ENCODE measurements at regions not wholly inside any gene's neighbourhood (a gene's known extent, or its start where the extent isn't known, plus 50 kb on each side); places are given as distances from the start of the nearest gene placed in this dataset.

DNA sequence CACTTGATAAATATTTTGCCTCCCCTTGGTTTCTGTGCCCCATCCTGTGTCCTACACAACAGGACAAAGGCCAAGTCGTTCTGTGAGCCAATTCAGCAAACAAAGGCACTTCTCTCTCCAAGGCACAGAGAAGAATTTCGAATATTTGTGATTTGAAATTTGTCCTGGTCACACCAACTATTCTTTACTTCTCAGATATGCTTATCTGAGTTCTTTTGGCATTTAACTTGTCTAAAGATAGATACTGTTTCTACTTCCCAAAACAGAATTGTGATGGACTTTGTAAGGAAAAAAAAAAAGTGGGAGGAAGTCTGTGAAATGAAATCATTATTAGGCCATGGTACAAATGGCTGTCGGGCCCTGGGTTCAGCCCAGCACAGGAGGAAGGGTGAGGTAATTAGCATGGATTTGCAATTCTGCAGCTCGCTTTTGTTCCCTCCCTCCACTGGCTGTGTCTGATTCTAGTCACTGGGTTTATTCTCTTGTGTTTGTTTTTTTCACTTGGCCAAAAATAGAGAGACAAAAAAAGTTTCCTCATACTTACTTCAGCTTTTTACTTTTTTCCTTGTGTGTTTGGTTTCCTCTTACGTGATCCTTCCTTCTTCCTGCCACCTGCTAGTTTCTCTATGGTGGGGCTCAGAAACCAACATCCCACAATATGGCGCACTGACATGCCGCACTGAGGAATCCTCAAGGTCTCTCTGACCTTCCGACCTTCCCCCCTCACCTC lies 108.2 kb upstream of the MKLN1 start:
- TF ChIP-seq, protein P1, sequence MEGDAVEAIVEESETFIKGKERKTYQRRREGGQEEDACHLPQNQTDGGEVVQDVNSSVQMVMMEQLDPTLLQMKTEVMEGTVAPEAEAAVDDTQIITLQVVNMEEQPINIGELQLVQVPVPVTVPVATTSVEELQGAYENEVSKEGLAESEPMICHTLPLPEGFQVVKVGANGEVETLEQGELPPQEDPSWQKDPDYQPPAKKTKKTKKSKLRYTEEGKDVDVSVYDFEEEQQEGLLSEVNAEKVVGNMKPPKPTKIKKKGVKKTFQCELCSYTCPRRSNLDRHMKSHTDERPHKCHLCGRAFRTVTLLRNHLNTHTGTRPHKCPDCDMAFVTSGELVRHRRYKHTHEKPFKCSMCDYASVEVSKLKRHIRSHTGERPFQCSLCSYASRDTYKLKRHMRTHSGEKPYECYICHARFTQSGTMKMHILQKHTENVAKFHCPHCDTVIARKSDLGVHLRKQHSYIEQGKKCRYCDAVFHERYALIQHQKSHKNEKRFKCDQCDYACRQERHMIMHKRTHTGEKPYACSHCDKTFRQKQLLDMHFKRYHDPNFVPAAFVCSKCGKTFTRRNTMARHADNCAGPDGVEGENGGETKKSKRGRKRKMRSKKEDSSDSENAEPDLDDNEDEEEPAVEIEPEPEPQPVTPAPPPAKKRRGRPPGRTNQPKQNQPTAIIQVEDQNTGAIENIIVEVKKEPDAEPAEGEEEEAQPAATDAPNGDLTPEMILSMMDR (IDR thresholded peaks at IDR 0.05), result no peak
- TF ChIP-seq POLR2A (IDR thresholded peaks at IDR 0.05), result no peak
